Spleen (tissue), 11 donors: ENCODE measurements at regions not wholly inside any gene's neighbourhood (a gene's known extent, or its start where the extent isn't known, plus 50 kb on each side); places are given as distances from the start of the nearest gene placed in this dataset.

Source experiments
- DNase-seq: peaks from one replicate; pipeline ENCODE4 v3.0.0-alpha.2; 2020
- H3K27ac ChIP-seq, 8 donors: fragments of 200-600 bp; sonication (generic) in 7 of 8; 1 replicate in 4 of 8; 2 replicates in 4 of 8; pipeline versions ENCODE4 v1.5.0 to v1.8.0; 2016 to 2021; ENCODE audit warnings: inconsistent platforms in 4 of 8, mild to moderate bottlenecking in 4 of 8, moderate library complexity in 1 of 8
- H3K27me3 ChIP-seq, 7 donors: fragments of 200-600 bp; sonication (generic) in 6 of 7; replicated peaks in 1 of 7; 1 replicate in 4 of 7; 2 replicates in 3 of 7; pipeline versions ENCODE4 v1.5.0 to v1.8.0; 2016 to 2021; ENCODE audit warnings: inconsistent platforms in 3 of 7, mild to moderate bottlenecking in 1 of 7
- H3K36me3 ChIP-seq, 6 donors: fragments of 200-600 bp; sonication (generic) in 5 of 6; 1 replicate in 4 of 6; 2 replicates in 2 of 6; pipeline versions ENCODE4 v1.5.0 to v1.8.0; 2016 to 2021; ENCODE audit warnings: inconsistent platforms in 2 of 6
- H3K4me1 ChIP-seq, 6 donors: fragments of 200-600 bp; sonication (generic) in 5 of 6; 1 replicate in 3 of 6; 2 replicates in 3 of 6; pipeline versions ENCODE4 v1.5.0 to v1.8.0; 2016 to 2021; ENCODE audit warnings: inconsistent platforms in 3 of 6
- H3K4me3 ChIP-seq, 8 donors: fragments of 200-600 bp; sonication (generic) in 7 of 8; 1 replicate in 4 of 8; 2 replicates in 4 of 8; pipeline versions ENCODE4 v1.5.0 to v1.8.0; 2016 to 2021; ENCODE audit warnings: inconsistent platforms in 4 of 8, mild to moderate bottlenecking in 4 of 8, moderate library complexity in 2 of 8
- H3K9me3 ChIP-seq, 8 donors: fragments of 200-600 bp; sonication (generic) in 7 of 8; 1 replicate in 4 of 8; 2 replicates in 4 of 8; pipeline versions ENCODE4 v1.5.0 to v1.8.0; 2016 to 2021; ENCODE audit warnings: inconsistent platforms in 4 of 8
- CTCF ChIP-seq, 11 experiments: fragments of 200-600 bp in 7 of 11; fragments of 450-650 bp in 4 of 11; sonication (generic) in 4 of 11; IDR thresholded peaks in 8 of 11; conservative IDR thresholded peaks in 3 of 11; 1 replicate in 7 of 11; 2 replicates in 4 of 11; pipeline versions ENCODE4 v1.4.0 to v1.8.0; 2016 to 2021; ENCODE audit warnings: antibody characterized with exemption in 11 of 11, inconsistent platforms in 4 of 11, mild to moderate bottlenecking in 1 of 11
- POLR2A ChIP-seq, 3 donors: fragments of 450-650 bp; IDR thresholded peaks; one replicate each; pipeline ENCODE4 v1.5.1; 2017; ENCODE audit warnings: antibody characterized with exemption in 3 of 3, mild to moderate bottlenecking in 1 of 3
- POLR2AphosphoS5 ChIP-seq, 3 donors: sonication (generic); formaldehyde crosslinking; IDR thresholded peaks; one replicate each; pipeline ENCODE4 v1.5.1; 2017; ENCODE audit warnings: antibody characterized with exemption in 3 of 3
- WGBS, 5 donors: extraction: QIAGEN DNeasy Blood & Tissue Kit in 3 of 5; methylation state at CpG; one replicate each; pipeline versions ENCODE4 v1.1.5 to v1.1.7; 2013 to 2018; 5-methylcytosine and 5-hydroxymethylcytosine counted together
- intact Hi-C: fragments of 100-400 bp; cut with DNase I; formaldehyde crosslinking; loops from one replicate; pipeline ENCODE4 v1.15.0; 2023; ENCODE audit warnings: low total_unique reads
- donor health status: healthy with polysubstance abuse.
- donor health status: DM: no; HTN: no; CAD: no; lungs with moderate emphysema.
- donor health status: DM: no; HTN: no; CAD: no.
- donor health status: Bipolar disorder and iron deficiency.
- donor health status: healthy.
- donor health status: DM: no; HTN: no; CAD: no.
- donor health status: DM: yes; HTN: yes; CAD: no.

DNA sequence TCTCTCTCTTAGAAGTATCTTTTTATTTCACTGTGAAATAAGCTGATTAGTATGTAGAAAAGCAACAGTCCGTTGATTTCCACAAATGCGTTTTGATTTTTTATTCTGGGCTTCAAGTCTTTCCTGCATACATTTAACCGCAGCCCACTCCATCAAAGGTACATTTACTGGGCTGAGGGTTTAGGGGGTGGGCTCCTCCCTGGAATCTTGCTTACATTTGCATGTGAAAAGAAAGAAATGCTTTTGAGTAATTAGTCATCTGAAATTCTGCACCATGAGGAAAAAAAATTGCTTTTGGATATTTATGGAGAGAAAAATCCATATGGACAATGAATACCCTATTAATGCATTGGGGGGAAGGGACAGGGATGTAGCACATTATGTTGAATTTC lies 178.3 kb upstream of the MCHR2 start:
- intact Hi-C loops, result no loop called here
- H3K4me3 ChIP-seq, result no peak overlapping the region
- TF ChIP-seq CTCF (IDR thresholded peaks at IDR 0.05 in 8 of 11, conservative IDR thresholded peaks at IDR 0.05 in 3 of 11) (no peak), POLR2A (IDR thresholded peaks at IDR 0.05) (no peak), POLR2AphosphoS5 (IDR thresholded peaks at IDR 0.05) (no peak)
- no peaks in the 10 kb centered on the region for H3K9me3 ChIP-seq
- 54 to 78% (median 76%) methylated on average over 3 of the region's 3 CpGs for WGBS, 5 donors
- H3K27ac ChIP-seq, result no peak overlapping the region
- DNase-seq, result no peak
- H3K27me3 ChIP-seq, result no peaks in the 10 kb centered on the region
- H3K36me3 ChIP-seq, result no peaks in the 10 kb centered on the region
- no peaks in the 10 kb centered on the region for H3K4me1 ChIP-seq

- no peak for DNase-seq
- H3K27me3 ChIP-seq, result no peaks in the 10 kb centered on the region
- no peaks in the 10 kb centered on the region for H3K36me3 ChIP-seq
- no peaks in the 10 kb centered on the region for H3K4me1 ChIP-seq
- H3K27ac ChIP-seq, result no peak overlapping the region
- intact Hi-C loops, result no loop called here
- H3K9me3 ChIP-seq, result no peaks in the 10 kb centered on the region
- 48 to 66% (median 53%) methylated on average over 4 of the region's 4 CpGs for WGBS, 5 donors
- no peak overlapping the region for H3K4me3 ChIP-seq
- no peak for TF ChIP-seq CTCF (IDR thresholded peaks at IDR 0.05 in 8 of 11, conservative IDR thresholded peaks at IDR 0.05 in 3 of 11)
- no peak for TF ChIP-seq POLR2AphosphoS5 (IDR thresholded peaks at IDR 0.05)
- TF ChIP-seq POLR2A (IDR thresholded peaks at IDR 0.05), result no peak
Observed at GRCh38 chr6:100171533-100172321, 177.7 kb upstream of the MCHR2 start.

DNA sequence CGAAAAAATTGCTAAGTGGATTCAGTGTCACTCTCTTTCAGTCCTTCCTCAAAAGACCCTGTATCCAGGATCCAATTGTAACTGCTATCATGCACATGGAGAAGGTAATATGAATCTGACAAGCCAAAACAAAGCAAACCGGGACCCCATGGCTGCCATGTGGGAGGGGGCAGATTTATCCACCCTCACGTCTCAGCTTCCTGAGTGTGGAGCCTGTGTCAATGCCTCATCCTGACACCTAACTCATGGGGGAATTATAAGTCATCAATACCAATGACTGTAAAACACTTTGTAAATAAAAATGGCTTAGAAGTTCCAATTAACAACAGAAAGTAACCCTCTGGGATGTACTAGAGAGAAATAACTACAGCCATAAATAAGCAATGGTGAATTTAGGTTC lies 174.1 kb upstream of the MCHR2 start:
- no peak overlapping the region for H3K27ac ChIP-seq
- peaks cover 0 to 1% (median 0%) of the 10 kb centered on the region in 7 donors for H3K27me3 ChIP-seq
- H3K36me3 ChIP-seq, result no peaks in the 10 kb centered on the region
- TF ChIP-seq POLR2A (IDR thresholded peaks at IDR 0.05) (no peak), CTCF (IDR thresholded peaks at IDR 0.05 in 8 of 11, conservative IDR thresholded peaks at IDR 0.05 in 3 of 11) (no peak), POLR2AphosphoS5 (IDR thresholded peaks at IDR 0.05) (no peak)
- H3K9me3 ChIP-seq, result no peaks in the 10 kb centered on the region
- H3K4me3 ChIP-seq, result no peak overlapping the region
- WGBS, 5 donors, result 37 to 50% (median 44%) methylated on average over 3 of the region's 3 CpGs
- no peak for DNase-seq
- intact Hi-C loops, result no loop called here
- no peaks in the 10 kb centered on the region for H3K4me1 ChIP-seq

DNA sequence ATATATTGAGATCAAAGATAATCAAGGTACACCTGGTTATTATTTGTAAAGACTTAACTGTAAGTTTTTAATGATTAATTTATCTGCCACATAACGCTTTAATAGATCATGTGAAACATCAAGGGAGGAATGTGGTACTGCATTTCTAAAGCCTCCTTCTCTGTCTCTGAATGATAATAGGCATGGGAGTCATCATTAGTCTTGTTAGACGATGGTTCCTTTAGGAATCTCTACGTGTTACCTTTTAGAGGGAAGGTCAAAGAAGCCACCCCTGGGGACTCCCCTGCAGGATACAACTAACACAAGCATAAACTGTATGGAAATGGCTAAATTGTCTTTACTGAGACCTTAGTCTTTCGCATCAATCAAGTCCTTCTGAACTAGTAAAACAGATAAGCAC lies 173.6 kb upstream of the MCHR2 start:
- peaks cover 0 to 7% (median 0%) of the 10 kb centered on the region in 7 donors for H3K27me3 ChIP-seq
- TF ChIP-seq POLR2AphosphoS5 (IDR thresholded peaks at IDR 0.05), result no peak
- TF ChIP-seq POLR2A (IDR thresholded peaks at IDR 0.05), result no peak
- TF ChIP-seq CTCF (IDR thresholded peaks at IDR 0.05 in 8 of 11, conservative IDR thresholded peaks at IDR 0.05 in 3 of 11), result no peak
- no peak for DNase-seq
- H3K4me1 ChIP-seq, result no peaks in the 10 kb centered on the region
- no peaks in the 10 kb centered on the region for H3K9me3 ChIP-seq
- H3K27ac ChIP-seq, result no peak overlapping the region
- H3K36me3 ChIP-seq, result no peaks in the 10 kb centered on the region
- WGBS, 5 donors, result 27 to 36% (median 31%) methylated on average over 4 of the region's 4 CpGs
- intact Hi-C loops, result no loop called here
- H3K4me3 ChIP-seq, result no peak overlapping the region
